Right renal cortex interstitium (tissue), 3 donors: ENCODE measurements at regions not wholly inside any gene's neighbourhood (a gene's known extent, or its start where the extent isn't known, plus 50 kb on each side); places are given as distances from the start of the nearest gene placed in this dataset.
A peak's percentile ranks its signal among the peaks of the same experiment; 100 is the strongest.

Source experiments
- DNase-seq, 3 donors: peaks; one replicate each; pipeline ENCODE4 v3.0.0-alpha.2; 2013; ENCODE audit warnings: low read depth in 3 of 3, low spot score in 2 of 3

DNA sequence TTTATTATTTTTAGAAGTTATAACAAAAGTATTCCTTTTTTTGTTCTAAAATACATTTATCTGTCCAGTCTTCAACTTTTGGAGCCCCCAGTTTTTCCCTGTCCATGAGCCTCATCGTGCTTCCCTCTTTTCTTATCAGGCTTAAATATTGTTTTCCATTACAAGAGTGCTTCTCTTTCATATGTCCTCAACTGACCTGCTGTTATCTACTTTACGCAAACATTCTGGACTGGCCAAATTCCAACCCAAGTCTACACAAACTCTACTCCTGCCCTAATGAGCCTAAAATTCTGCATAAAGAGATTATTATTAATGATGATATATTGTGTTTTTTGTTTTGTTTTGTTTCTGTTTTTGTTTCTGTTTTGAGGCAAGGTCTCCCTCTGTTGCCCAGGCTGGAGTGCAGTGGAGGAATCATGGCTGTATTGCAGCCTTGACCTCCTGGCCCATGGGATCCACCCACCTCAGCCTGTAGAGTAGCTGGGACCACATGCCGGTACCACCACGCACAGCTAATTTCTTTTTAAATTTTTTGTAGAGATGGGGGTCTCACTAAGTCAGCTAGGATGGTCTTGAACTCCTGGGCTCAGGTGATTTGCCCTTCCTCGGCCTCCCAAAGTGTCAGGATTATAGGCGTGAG is 318.8 kb upstream of the NEGR1 start:
- no peak for DNase-seq

DNA sequence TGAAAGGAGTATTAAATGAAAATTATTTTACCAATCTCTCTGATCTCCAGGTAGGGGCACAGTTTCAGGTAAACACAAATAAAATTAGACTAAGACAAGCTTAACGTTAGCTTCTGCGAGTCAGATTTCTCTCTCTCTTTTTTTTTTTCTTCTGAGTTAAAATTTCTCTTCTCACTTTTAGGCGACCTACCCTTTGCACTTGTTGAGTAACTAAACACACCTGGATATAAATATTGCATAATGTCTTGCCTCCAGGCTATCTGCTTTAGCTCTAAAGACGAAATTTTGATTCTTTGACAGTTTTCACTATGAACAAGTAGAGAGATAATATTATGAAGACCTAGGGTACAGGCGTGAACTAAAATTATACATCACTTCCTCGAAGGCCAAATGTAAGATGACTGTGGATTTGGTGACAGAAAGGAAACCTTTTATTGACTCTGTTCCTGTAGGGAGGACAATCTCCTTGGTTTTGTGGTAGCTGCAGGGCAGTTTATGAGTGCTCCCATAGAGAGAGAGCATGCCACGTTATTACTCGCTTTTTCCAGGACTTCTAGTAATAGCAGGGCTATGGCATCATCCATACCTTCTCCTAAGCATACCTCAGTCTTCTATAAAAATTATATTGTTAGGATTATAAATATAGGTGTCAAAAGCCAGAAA is 303.8 kb upstream of the NEGR1 start:
- no peak for DNase-seq

DNA sequence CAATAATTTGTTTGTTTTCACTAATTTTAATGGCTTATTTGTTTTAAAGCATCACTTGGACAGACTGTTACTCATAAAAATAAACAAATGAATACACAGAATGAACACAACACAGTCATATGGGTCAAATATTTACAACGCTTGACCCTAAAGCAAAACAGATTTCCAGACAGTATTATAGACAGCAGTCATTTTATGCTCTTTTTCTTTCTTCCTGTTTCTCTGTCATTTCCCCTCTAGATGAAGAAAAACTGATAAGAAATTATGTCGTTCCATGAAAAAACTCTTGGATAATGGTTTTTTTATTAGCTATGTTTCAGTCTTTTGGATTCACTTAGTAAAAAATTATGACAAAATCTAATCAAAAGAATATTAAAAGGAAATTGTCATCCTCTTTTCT is 297.3 kb upstream of the NEGR1 start:
- DNase-seq, result no peak

DNA sequence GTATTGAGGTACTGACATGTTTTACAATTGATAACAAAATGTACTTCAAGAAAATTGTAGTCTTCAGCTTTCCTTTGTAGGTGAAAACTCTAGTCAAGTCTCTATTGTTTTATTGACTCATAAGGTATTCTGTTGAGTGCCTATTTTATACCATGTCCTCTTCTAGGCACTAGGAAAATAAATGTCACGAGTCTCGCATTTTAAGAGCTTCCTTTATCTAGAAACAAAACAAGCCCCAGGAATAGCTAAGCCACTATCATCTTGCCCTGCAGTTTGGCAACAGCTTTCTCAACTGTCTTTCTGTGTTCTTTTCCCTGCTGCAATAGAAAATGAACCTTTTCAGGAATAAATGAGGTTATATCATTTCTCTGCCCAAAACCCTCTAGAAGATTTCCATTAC is 288.5 kb upstream of the NEGR1 start:
- no peak for DNase-seq

DNA sequence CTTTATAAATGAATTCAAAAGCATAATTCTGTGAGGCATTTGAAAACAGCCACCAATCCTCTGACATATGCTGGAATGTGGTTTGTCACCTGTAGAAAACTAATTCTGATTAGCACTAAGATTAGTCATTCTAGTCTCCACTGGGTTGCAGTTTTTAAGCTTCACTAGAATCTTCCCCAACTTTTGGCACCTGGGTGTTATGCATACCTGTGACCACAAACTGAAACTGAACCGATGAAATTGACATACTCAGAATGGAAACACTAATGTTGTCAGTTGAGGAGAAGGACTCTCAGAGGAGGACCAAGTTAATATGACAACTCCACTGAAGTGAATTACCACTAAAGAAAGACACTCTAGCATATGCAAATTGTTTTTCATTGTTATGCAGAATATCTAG is 285.8 kb upstream of the NEGR1 start:
- no peak for DNase-seq

DNA sequence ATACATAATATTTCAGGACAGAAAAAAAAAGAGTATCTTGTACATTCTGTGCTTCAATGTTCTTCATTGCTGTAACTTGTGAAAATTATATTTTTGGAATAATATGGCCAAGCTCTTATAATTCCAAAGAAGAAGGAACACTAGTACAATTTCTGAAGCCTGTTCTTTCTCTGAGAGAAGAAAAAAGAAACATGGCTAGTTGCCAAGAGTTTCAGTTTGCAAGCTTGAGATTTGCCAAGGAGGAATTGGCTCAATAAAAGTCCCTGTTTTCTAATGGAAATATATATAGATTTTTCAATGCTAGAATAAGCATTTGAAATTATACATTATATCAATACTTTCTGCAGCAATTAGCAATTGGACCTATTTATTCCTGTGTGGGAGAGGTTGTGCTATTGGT is 285.2 kb upstream of the NEGR1 start:
- DNase-seq, result peak in 1 of 3 donors; percentile 7

DNA sequence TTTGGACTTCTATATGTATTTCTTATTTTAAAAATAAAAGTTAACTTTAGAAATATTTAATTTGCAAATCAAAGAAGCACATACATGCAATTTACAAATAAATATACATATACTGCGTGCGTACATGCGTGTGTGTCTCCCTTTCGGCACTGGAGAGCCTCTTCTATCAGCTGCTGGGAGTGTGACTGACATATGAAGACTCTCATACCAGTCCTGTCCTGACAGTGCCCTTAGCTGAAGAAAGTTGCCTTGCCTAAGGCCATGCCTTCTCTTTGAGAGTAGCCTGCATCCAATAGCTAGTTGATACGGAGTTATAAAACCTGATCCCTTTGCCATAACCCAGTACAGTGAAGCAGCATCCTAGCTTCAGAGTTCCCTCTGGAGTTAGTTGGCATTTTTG is 282.4 kb upstream of the NEGR1 start:
- no peak for DNase-seq

DNA sequence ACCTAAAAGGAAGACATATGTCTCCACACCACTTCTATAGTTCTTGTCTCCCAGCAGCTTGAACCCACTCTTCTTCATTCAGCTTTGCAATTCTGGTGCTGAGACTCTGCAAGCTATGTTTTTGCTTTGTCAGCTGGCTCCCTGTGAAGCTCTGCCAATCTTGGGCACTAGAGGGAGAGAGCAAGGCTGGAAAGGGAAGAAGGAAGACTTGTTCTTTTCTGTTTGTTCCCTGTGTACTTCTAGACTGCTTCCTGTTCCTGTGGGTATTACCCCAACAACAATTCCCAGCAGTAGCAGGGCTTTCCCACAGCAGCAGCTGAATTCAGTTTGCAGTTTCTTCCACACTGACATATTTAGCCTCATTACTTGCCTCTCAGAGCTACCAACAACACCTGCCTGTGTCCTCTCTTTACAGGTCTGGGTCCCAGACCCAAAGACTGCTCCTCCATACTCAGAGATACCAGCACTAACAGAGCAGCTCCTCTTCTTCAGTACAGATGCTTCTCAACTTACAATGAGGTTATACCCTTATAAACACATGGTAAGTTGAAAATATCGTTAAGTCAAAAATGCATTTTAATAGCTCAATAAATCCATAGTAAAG is 275.2 kb upstream of the NEGR1 start:
- DNase-seq, result no peak

DNA sequence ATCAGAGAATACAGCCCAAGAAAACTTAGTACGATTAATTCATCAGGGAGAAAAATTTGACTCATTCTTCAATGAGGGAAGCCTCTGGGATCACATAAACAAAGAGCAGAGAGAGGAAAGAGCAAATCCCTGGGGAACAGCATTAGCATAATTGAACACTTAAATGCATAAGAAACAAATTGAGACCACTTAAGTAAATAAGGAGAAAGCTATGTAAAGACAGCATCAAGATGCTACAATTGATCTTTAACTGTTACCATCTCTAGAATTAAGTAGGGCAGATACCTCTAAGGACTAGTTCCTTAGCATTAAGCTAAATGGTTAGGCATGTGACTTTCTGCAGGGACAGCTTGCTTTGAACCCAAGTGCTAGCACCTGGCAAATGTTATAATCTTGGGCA is 265.1 kb upstream of the NEGR1 start:
- DNase-seq, result no peak

DNA sequence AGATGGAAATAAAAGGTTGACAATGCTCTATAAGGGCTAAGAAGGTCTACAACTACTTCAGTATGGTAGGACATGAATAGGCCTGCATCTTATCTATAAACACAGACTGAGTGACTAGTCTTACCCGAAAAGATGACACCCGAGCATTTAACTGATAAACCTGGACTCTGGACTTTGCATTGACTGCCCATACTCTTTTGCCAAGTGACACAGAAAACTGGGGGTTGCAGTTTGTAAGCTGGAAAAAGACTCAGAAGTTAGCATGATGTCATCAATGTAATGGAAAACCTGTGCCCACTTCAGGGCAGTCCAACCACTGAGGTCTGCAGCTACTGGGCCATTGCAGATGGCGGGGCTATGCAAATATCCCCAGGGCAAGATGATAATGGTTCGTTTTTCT is 258.3 kb upstream of the NEGR1 start:
- no peak for DNase-seq

DNA sequence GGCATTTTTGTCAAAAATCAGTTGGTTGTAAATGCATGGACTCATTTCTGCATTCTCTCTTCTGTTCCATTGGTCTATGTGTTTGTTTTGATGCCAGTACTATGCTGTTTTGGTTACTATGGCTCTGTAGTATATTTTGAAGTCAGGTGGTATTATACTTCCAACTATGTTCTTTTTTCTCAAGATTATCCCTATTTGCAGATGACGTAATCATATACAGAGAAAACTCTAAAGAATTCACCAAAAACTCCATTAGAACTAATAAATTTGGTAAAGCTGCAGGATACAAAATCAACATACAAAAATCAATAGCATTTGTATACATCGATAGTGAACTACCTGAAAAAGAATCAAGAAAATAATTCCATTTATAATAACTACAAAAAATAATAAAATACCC is 253.1 kb upstream of the NEGR1 start:
- no peak for DNase-seq

DNA sequence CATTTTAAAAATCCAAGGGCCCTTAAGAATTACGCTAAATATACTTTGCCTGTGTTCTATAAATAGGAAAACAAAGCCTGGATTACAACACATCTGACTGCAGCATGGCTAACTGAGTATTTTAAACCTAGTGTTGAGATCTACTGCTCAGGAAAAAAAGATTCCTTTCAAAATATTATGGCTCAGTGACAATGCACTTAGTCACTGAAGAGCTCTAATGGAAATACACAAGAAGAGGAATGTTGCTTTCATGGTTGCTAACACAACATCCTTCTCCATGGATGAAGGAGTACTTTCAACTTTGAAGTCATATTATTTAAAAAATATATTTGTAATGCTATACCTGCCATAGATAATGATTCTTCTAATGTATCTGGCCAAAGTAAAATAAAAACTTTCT is 248.3 kb upstream of the NEGR1 start:
- DNase-seq, result no peak

DNA sequence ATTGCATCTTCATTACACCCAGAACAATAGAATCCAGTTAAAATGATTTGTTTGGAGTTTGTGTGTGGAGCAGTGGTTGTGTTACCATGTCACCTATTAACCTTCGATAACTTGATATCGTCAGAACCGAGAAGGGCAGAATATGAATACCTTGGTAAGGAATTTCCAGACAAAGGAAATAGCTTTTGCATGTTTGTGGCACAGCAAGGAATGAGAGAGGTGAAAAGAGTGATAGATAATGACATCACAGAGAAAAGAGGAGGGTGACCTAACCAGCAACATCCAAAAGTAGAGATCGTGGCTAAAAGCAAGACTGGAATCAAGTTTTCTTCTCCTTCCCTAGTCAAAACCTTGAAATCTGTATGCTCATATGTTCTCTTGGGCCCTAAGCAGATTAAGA is 244.6 kb upstream of the NEGR1 start:
- no peak for DNase-seq

DNA sequence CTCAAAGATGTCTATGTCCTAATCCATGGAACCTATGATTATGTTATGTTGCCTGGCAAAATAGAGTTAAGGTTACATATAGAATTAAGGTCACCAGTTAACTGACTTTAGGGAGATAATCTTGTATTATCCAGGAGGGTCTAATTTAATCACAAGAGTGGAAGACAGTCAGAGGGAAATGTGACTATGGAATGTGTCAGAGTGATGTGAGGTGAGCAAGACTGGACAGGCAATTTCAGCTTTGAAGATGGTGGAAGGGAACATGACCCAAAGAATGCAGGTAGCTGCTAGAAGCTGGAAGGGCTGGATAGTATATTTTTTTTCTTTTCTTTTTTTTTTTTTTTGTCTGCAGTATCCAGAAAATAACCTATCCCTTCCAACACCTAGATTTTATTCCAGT is 241.7 kb upstream of the NEGR1 start:
- no peak for DNase-seq

DNA sequence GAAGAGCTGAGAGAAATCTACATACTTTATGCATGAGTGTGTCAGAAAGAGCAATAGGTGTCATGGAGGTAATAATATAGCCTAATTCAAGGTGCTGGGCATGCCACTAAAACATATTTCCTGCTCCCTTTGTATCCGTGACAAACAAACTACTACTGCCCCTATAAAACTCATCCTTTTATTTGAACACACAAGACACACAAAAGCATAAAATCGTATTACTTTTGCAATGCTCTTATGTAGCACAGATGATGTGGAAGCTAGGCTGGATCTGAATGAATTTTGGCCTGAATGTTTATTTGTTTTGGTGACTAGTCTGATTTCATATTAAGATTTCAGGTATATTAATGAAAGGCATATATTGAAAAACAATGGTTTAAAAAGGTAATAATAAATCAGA is 239.3 kb upstream of the NEGR1 start:
- no peak for DNase-seq

DNA sequence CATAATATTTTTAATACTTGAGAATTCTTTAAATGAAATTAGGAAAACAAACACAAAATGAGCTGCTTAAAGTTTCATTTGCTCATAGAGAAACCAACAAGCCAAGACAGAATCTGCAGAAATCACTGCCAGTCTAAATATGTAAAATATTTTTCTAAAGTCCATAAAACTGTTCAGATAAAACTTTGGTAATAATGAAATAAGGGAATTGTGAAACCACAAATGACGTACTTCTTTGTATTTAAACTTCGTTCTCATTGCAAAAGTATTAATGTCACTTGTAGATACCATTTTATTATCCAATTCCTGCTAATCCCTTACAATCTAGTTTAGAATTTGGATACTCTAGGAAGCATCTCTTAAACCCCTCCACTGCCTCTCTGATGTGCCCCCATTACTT is 234.5 kb upstream of the NEGR1 start:
- DNase-seq, result no peak

DNA sequence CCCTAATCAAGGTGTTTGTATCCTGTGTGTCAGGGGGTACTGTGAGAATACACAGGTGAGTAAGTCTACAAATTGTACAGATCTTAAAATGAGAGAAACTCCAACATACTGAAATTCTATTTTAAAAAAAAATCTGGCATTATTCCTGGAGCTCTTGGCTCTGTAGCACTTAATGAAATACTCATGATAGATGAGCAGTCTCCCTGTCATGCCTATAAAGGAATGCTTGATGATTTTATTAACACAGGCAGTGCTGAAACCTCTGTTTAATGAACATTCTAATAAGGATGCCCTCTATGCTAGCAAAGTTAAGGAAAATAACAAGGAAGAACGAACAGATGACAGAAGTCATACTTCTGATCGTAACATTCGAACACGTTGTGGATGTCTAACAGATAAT is 233.9 kb upstream of the NEGR1 start:
- no peak for DNase-seq

DNA sequence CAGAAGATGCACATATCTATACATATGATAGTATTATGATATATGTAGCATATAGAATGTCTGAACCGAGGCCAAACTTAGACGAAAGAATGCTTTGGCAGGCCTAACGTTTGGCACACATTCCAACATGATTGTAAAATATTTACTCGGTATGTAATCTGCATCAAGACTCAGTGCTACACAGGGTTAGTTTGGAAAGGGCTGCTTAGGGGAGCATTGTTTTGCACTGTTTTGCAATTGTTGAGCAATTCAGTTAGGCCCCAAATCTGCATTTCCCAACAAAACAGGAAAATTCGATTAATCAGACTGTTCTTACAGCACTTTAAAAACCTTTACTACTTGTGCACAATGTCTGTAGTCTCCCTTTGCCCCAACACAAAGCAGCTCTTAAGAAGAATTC is 216.0 kb upstream of the NEGR1 start:
- DNase-seq, result no peak

DNA sequence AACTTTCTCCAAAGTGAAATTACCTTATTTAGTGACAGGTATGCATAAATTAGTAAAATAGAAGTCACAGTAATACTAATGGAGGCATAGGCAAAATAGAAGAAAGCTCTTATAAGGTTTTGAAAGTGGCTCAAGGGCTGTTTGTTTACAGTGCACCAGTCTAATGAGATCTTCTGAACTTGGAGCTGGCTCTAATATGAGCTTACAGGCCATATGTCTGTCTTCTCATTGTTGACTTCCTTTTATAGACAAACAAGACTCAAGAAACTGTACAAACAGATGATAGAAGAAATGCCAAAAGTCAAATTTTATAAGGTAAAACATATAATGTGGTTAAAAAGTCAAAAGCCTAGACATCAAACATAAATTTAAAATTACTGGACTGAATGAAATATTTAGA is 207.5 kb upstream of the NEGR1 start:
- DNase-seq, result no peak

DNA sequence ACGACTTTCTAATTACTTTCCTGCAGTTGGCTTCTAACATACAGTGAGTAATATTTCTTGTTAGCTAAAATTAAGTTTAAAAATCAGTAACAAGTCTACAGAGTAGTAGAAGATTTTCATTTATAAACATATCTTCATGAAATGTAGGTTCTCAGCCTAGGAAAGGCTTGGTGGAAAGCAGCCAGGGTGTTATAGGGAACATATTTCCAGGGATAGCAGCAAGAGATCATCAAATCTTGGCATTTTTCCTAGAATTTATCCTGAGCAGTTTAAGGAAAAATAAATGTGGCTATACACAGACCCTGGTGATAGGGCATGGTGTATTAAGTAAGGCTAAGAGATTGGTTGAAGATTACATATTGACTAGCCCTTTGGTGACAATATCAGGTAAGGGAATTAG is 203.5 kb upstream of the NEGR1 start:
- DNase-seq, result no peak

DNA sequence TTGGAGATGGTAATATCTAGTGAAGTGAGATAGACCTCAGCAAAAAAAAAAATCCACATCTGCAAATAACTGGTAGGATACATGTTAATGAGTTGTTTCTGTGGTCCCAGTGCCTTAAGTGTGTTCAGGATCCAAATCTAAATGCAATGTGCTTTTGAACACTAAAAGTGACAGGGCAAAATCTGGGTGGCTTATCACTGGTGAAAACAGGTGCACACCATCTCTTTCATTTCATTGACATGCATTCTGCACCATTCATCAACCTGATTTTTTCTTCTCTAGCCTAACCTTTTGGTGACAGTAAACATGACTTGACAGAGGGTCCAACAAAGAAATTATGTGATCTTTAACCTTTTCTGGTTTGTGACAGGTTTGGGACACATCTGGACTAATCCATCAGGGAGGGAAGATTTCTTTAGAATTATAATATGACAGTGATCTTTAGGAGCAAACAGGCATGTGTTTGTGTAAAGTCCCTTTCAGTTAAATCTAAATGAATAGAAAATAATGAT is 201.6 kb upstream of the NEGR1 start:
- no peak for DNase-seq

DNA sequence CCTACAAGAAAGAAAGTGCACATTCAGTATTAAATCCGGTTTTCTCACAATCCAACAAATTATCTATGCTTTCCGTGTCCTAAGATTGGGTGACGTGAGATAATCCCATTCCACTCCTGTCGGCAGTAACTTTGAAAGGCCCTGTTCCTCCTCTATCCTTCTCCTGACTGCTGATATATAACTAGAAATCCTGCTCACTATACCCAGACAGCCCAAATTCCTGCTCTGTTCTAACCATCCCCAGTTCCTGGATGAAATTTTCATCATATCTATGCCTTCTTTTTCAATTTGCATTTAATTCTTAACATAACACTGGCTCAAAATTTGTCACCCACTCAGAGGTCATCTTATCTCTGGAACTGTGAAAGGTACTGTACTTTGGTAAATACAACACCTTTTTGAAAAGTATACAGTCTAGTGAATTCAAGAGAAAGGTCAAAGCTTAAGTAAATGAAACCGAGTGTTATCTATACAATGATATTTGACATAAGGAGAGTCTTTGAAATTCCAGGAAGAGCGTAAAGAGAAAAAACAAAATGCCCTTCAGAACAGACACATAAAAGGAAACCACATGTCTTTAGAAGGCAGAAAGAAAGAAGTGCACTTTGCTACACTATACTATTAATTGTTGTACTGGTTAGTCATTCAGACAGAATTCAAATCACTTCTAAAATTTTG is 200.5 kb upstream of the NEGR1 start:
- DNase-seq, result no peak
